CD4-positive, alpha-beta T cell treated with Interleukin-10 for 1 hour (primary cell): ENCODE measurements at regions not wholly inside any gene's neighbourhood (a gene's known extent, or its start where the extent isn't known, plus 50 kb on each side); places are given as distances from the start of the nearest gene placed in this dataset.

Experiments used
- DNase-seq: peaks from one replicate; pipeline ENCODE4 v3.0.0-alpha.2; 2020

- no peak for DNase-seq
These were observed 197.9 kb upstream of the FOXQ1 start for GRCh38 chr6:1113916-1114540.

GRCh38 chr6:1111361-1111760, 200.5 kb upstream of the FOXQ1 start:
- no peak for DNase-seq

DNA sequence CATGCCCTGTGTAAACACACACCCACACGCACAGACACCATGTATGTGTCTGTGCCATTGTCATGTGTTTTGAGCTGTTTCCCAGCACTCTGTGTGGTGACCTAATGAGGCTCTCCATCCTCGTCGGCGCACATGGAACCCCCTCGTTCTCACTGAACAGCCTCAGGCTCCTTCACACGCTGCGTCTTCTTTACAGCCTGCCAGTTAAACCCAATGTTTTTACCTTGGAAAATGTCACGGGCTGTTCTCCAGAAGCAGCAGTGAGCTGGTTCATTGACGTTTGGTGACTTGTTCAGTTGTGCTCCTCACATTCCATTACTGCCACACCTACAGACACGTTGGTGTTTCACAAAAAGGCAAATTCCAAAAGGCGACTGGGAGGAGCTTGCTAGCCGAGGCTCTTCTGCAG, 201.0 kb upstream of the FOXQ1 start:
- no peak for DNase-seq

- DNase-seq, result no peak
These were observed 201.7 kb upstream of the FOXQ1 start for GRCh38 chr6:1110164-1110563.

DNA sequence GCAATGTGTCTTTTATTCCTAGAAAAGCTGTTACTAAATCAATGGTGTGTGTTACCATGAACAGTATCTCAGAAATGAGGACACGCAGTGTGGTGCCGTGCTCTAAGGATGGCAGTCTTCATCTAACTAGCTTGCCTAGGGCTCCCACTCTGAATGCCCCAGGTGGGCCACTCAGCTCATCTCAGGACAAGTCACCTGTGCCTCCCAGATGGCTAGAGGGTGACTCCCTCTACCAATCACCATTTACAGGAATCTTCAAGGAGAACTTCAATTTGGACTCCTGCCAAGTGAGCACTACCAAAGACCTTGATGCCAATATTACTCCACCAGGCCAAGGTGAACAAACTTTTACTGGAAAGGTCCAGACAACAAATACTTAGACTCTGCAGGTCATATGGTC, 202.8 kb upstream of the FOXQ1 start:
- no peak for DNase-seq

GRCh38 chr6:1108198-1108597, 203.7 kb upstream of the FOXQ1 start:
- no peak for DNase-seq

GRCh38 chr6:1107578-1107977, 204.3 kb upstream of the FOXQ1 start:
- DNase-seq, result no peak

DNA sequence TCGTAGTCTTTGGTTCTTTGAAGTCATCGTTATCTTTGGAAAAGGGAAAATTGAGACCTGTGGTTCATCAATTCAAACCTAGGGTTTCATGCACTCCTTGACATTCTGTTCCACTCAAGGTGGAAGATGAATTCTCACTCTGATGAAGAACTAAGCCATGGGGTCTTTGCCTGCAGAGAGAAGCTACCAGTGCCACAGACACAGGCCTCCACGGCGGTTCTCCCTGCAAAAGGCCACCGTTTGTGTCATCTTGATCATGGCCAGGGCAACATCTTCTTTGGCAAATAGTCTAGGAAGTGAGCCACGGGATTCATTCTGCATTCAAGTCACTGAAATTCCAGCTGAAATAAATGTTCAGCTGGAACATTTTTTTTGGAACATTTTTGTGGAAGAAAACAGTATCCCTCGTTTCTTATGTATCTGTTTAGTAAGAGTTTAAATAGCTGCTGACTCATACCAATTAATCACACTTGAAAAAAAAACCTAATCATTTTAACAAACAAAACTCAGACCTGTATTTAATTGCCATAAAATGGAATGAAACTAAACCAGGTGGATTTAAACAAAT, 206.0 kb upstream of the FOXQ1 start:
- no peak for DNase-seq

DNA sequence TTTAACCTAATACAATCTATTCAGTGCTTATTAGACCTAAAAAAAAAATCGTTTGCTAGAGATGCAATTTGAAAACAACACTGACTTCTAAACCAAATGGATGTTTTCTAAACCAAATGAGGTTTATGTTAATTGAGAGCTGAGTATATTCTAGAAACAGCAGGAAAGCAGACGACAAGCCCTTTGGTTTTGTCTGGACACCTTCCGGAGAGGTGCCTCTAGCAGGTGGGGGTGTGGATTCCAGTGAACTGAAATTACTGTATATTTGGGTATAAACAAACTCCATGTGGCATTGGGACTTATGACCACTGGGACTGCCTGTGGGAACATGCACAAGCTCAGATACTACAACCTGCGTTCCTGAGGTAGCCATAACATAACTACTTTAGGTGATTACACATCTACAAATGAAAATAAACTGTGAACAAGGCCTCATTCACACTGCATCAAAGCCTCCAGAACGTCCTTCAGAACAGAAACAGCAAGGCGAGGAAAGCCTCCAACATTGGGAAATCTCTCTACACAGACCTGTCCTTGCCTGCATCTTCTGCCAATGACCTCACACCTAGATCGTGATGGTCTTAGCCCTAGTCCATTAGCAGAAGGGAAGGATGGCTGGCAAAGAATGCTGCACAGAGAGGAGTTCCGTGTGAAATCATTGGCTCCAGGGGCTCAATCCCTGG, 206.8 kb upstream of the FOXQ1 start:
- no peak for DNase-seq

- DNase-seq, result no peak
These were observed 207.8 kb upstream of the FOXQ1 start for GRCh38 chr6:1103945-1104623.

- no peak for DNase-seq
These were observed 208.9 kb upstream of the FOXQ1 start for GRCh38 chr6:1103021-1103420.

DNA sequence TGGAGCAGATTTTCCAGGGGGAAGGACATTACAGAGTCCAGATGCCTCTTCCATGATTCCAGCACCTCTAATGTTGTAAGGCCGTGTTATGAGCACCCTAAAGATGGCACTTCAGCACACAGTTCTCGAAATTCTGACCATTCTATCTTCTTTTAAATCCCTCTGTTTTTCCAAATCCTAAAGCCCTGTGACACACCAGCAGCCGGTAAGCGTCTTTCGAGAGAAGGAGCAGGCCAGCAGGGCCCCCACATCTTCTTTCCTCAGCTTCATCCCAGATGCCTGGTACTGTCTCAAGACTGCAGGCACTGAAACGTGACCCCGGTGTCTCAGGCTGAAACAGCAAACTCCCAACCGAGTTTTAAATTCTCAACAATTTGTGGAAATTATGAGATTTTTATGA, 211.6 kb upstream of the FOXQ1 start:
- no peak for DNase-seq

- DNase-seq, result no peak
These were observed 212.6 kb upstream of the FOXQ1 start for GRCh38 chr6:1099264-1099663.

- DNase-seq, result no peak
These were observed 214.7 kb upstream of the FOXQ1 start for GRCh38 chr6:1096967-1097765.

DNA sequence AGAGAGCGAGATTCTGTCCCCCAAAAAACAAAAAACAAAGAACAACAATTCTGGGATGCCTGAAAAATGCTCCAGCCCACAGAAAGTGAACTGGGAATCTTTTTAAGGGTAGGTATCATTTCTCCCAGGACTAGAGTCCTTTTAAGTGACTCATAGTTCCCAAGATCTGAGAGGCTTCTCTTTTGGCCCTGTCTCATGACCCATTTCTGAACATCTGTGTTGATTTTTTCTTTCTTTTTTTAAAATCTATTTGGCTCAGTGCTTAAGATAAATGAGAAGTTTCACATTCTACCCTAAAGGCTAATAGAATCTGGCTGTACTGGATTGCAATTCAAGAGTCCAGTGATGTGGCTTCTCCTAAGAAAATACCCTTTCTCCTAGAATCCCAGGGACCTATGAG, 217.6 kb upstream of the FOXQ1 start:
- no peak for DNase-seq

- no peak for DNase-seq
These were observed 220.0 kb upstream of the FOXQ1 start for GRCh38 chr6:1091900-1092299.

GRCh38 chr6:1089859-1090258, 222.0 kb upstream of the FOXQ1 start:
- DNase-seq, result no peak

DNA sequence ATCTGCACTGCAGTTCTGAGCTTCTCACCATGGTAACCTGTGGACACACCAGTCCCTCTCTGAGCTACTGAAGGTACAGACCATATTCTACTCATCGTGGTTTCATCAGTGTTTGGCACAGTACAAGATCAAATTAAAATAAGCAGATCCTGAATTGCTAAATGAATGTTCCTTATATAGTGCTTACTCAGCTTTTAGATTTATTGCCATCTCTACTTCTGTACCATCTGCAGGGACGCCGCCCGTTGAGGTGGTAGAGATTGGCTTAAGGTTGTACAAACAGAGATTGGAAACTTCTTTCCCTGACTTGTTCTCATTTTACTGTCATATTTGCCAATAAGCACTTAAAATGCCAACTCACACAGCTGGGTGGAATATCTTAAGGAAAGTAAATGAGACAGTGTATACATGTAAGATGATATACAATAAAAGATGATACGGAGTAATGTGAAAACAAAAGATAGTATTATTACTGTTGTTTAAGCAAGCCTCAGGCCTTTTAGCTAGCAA, 223.4 kb upstream of the FOXQ1 start:
- DNase-seq, result no peak

GRCh38 chr6:1087154-1087843, 224.6 kb upstream of the FOXQ1 start:
- no peak for DNase-seq

DNA sequence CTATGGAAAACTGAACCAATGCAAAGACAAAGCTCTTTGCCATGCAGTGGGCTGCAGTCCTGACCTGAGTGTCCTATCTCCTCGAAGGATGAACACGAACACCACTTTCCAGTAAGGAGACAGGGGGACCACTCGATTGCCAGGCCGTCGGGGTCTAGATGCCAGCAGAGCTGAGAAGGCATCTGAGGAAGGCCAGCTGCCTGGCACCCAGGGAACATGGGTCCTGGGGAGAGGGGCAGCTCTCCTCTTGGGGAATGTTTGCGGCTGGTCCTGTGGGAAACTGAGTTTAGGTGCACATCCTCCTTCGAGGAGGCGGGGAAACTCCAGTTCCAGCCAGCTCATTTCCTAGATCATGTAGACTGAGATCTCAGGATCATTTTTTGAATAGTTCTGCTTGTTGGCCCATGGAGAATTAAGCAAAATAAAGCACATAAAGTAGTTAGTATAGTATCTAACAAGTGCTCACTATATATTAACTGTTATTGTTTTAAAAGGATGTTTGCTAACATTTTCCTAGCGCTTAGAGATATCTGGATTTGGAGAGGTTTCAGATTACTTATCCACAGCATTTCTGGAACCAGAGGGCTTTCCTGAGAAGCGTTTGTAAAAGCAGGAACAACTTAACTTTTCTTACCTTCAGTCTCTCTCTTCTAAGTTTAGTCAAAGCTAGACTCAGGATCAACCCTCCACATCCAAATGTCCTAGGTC, 225.3 kb upstream of the FOXQ1 start:
- no peak for DNase-seq

- DNase-seq, result no peak
These were observed 229.5 kb upstream of the FOXQ1 start for GRCh38 chr6:1082285-1082935.
